ENCODE measurements at regions not wholly inside any gene's neighbourhood (a gene's known extent, or its start where the extent isn't known, plus 50 kb on each side); places are given as distances from the start of the nearest gene placed in this dataset.

DNA sequence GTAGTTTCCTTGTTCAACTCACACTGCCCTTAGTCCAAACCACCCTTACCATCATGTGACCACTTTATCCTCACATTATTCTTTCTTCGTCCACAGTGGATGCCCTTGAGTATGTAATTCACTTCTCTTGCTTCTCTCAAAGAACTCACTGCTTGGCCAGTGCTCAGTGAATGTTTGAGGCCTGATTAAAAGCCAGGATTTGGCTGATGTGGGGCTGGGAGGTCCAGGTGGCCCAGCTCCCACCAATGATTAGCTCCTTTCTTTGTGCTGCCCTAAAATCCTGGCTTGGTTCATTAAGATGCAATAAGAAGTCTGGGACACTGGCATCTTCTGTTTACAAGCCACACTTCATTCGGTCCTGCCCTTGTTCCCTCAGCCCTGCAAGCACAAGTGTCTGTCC lies 97.8 kb upstream of the CELF4 start:
- H3K27ac ChIP-seq (ENCODE audit: low read depth in 1 of 2, low read length in 1 of 2): no peak overlapping the region
- 88% methylated on average over 2 of the region's 2 CpGs for WGBS
- no peaks in the 10 kb centered on the region for H3K4me1 ChIP-seq (ENCODE audit: control insufficient read depth in 2 of 2, insufficient read depth in 2 of 2, low read length in 2 of 2)
- no peaks in the 10 kb centered on the region for H3K27me3 ChIP-seq (ENCODE audit: control insufficient read depth in 2 of 2, insufficient read depth in 1 of 2, low read length in 1 of 2)
- H3K4me3 ChIP-seq (ENCODE audit: low read length in 2 of 2): no peak overlapping the region
- H3K36me3 ChIP-seq (ENCODE audit: control insufficient read depth in 2 of 2, insufficient read depth in 2 of 2, low read length in 1 of 2): no peaks in the 10 kb centered on the region
- no peak for DNase-seq (ENCODE audit: low read depth in 6 of 9, low spot score in 9 of 9)
- no peaks in the 10 kb centered on the region for H3K9me3 ChIP-seq (ENCODE audit: control insufficient read depth in 2 of 2, insufficient read depth in 1 of 2, low read length in 1 of 2)

DNA sequence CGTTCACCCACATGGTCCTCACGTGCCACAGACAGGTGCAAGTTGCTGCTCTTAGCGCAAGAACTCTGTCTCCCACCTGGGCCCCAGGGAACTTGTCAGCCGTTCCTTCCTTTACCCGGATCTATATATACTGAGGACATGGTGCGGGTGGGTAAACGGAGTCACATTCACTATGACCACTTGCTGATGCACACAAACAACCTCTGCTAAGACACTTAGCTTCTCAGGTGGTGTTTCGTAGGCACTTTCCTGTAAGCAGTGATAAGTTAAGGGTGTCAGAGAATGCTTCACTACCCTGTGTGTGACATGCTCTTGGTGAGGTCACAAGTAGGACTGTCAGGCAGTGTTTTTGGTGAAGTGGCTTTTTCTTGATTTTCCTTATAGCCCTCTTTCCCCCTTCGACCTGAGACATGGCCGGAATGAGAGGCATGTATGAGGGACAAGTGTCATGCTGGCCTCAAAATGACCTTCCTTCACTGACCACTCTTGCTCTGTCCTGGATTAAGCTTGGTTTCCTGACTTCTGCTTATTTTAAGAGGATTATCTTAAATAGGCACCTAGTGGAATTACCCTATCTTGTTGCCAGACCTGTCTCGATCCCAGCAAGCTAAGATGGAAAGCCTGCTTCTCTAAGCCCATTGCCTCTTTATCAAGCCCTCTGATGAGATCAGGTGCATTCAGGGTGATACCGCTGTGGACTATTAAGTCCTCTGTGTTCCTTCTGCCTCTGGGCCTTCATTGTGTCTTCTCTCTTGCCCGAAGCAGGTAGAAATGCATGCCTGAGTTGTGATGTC lies 97.1 kb upstream of the CELF4 start:
- Histone ChIP-seq H3K9me3 (ENCODE audit: control insufficient read depth in 2 of 2, insufficient read depth in 1 of 2, low read length in 1 of 2) (no peaks in the 10 kb centered on the region), H3K4me3 (ENCODE audit: low read length in 2 of 2) (no peak overlapping the region), H3K4me1 (ENCODE audit: control insufficient read depth in 2 of 2, insufficient read depth in 2 of 2, low read length in 2 of 2) (no peaks in the 10 kb centered on the region), H3K27ac (ENCODE audit: low read depth in 1 of 2, low read length in 1 of 2) (no peak overlapping the region), H3K36me3 (ENCODE audit: control insufficient read depth in 2 of 2, insufficient read depth in 2 of 2, low read length in 1 of 2) (no peaks in the 10 kb centered on the region), H3K27me3 (ENCODE audit: control insufficient read depth in 2 of 2, insufficient read depth in 1 of 2, low read length in 1 of 2) (no peaks in the 10 kb centered on the region)
- DNase-seq (ENCODE audit: low read depth in 6 of 9, low spot score in 9 of 9): no peak
- WGBS: 95% methylated on average over 13 of the region's 13 CpGs

DNA sequence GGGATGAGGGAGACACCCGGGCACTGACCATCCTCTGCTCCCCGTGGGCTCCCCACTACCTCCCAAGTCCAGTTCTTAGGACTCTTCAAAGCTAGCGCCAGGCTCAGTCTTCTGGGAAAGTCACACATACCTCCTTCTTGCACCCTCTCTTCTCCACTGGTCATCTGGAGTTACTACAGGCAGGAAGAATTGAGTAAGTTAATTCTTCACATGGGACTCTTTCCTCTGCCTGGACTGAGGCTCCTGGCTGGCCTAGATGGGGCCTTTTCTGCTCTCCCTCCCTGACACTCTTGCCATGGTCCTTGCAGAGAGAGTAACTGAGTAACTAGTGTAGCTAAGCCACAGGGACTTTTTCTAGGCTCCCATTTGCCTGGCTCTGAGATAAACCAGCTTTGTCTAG lies 96.5 kb upstream of the CELF4 start:
- Histone ChIP-seq H3K27ac (ENCODE audit: low read depth in 1 of 2, low read length in 1 of 2) (no peak overlapping the region), H3K4me1 (ENCODE audit: control insufficient read depth in 2 of 2, insufficient read depth in 2 of 2, low read length in 2 of 2) (no peaks in the 10 kb centered on the region), H3K27me3 (ENCODE audit: control insufficient read depth in 2 of 2, insufficient read depth in 1 of 2, low read length in 1 of 2) (no peaks in the 10 kb centered on the region), H3K9me3 (ENCODE audit: control insufficient read depth in 2 of 2, insufficient read depth in 1 of 2, low read length in 1 of 2) (no peaks in the 10 kb centered on the region), H3K36me3 (ENCODE audit: control insufficient read depth in 2 of 2, insufficient read depth in 2 of 2, low read length in 1 of 2) (no peaks in the 10 kb centered on the region), H3K4me3 (ENCODE audit: low read length in 2 of 2) (no peak overlapping the region)
- WGBS: 88% methylated on average over 3 of the region's 3 CpGs
- DNase-seq (ENCODE audit: low read depth in 6 of 9, low spot score in 9 of 9): no peak

GRCh38 chr18:37661478-37661877 lies 95.9 kb upstream of the CELF4 start:
- no peaks in the 10 kb centered on the region for H3K4me1 ChIP-seq (ENCODE audit: control insufficient read depth in 2 of 2, insufficient read depth in 2 of 2, low read length in 2 of 2)
- no peak overlapping the region for H3K27ac ChIP-seq (ENCODE audit: low read depth in 1 of 2, low read length in 1 of 2)
- H3K27me3 ChIP-seq (ENCODE audit: control insufficient read depth in 2 of 2, insufficient read depth in 1 of 2, low read length in 1 of 2): no peaks in the 10 kb centered on the region
- no peaks in the 10 kb centered on the region for H3K9me3 ChIP-seq (ENCODE audit: control insufficient read depth in 2 of 2, insufficient read depth in 1 of 2, low read length in 1 of 2)
- no peak overlapping the region for H3K4me3 ChIP-seq (ENCODE audit: low read length in 2 of 2)
- no peaks in the 10 kb centered on the region for H3K36me3 ChIP-seq (ENCODE audit: control insufficient read depth in 2 of 2, insufficient read depth in 2 of 2, low read length in 1 of 2)
- DNase-seq (ENCODE audit: low read depth in 6 of 9, low spot score in 9 of 9): no peak
- WGBS: 95% methylated on average over 4 of the region's 4 CpGs

DNA sequence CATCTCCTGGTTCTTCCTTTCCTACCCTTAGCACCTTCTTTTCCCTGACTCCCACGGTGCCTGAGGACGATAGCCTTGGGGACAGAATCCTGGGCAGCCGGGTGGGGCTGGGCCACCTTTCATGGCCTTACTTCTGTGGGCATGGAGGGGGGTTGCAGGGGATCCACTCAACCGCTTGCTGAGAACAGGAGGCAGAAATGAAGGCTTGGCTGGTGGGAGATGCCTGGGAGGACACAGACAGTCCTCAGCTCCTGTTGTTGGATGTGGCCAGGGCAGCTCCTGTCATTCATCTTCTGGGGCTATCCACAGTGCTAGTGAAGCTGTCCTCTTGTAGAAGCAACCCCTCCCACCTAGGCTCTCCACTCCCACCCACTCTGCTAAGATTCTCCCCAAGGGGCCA lies 95.5 kb upstream of the CELF4 start:
- WGBS: 95% methylated on average over 4 of the region's 4 CpGs
- Histone ChIP-seq H3K4me1 (ENCODE audit: control insufficient read depth in 2 of 2, insufficient read depth in 2 of 2, low read length in 2 of 2) (no peaks in the 10 kb centered on the region), H3K27me3 (ENCODE audit: control insufficient read depth in 2 of 2, insufficient read depth in 1 of 2, low read length in 1 of 2) (no peaks in the 10 kb centered on the region), H3K36me3 (ENCODE audit: control insufficient read depth in 2 of 2, insufficient read depth in 2 of 2, low read length in 1 of 2) (no peaks in the 10 kb centered on the region), H3K9me3 (ENCODE audit: control insufficient read depth in 2 of 2, insufficient read depth in 1 of 2, low read length in 1 of 2) (no peaks in the 10 kb centered on the region), H3K27ac (ENCODE audit: low read depth in 1 of 2, low read length in 1 of 2) (no peak overlapping the region), H3K4me3 (ENCODE audit: low read length in 2 of 2) (no peak overlapping the region)
- no peak for DNase-seq (ENCODE audit: low read depth in 6 of 9, low spot score in 9 of 9)

DNA sequence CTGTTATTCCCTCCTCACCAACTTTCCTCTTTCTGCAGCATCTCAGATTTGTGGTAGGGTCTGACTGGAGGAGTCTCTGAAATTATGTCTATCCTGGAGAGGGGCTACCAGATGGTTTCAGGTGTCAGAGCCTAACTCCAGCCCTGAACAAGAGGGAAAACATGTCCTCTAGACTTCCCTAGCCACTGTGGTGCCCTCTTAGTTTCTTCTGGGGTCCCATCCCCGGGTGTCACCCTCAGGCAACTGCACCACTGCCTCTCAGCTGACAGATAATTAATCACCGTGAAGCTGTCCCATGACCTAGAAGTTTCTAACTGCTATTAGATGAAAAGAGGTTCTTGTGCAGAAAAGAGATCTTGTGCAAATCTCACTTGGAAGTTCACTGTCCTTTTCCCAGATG lies 95.1 kb upstream of the CELF4 start:
- Histone ChIP-seq H3K4me1 (ENCODE audit: control insufficient read depth in 2 of 2, insufficient read depth in 2 of 2, low read length in 2 of 2) (no peaks in the 10 kb centered on the region), H3K9me3 (ENCODE audit: control insufficient read depth in 2 of 2, insufficient read depth in 1 of 2, low read length in 1 of 2) (no peaks in the 10 kb centered on the region), H3K4me3 (ENCODE audit: low read length in 2 of 2) (no peak overlapping the region), H3K27me3 (ENCODE audit: control insufficient read depth in 2 of 2, insufficient read depth in 1 of 2, low read length in 1 of 2) (no peaks in the 10 kb centered on the region), H3K36me3 (ENCODE audit: control insufficient read depth in 2 of 2, insufficient read depth in 2 of 2, low read length in 1 of 2) (no peaks in the 10 kb centered on the region), H3K27ac (ENCODE audit: low read depth in 1 of 2, low read length in 1 of 2) (no peak overlapping the region)
- no peak for DNase-seq (ENCODE audit: low read depth in 6 of 9, low spot score in 9 of 9)
- 83% methylated on average over 2 of the region's 2 CpGs for WGBS

DNA sequence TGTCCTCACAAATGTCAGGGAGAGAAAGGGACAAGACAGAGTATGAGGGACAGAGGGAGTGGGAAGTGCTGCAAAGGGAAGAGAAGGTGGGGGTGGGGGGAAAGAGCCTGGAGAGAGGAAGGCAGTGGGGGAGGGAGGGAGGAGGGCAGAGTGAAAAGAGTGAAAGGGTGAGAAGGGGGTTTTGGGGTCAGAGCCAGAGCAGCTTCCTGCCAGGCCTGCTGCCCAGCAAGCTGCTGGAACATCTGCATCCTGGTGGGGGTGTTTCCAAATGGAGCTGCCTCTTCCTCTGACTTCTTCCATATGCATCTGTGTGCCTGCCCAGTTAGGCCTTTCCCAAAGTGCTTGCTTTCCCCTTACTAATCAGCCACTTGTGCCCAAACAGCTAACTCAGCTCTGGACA lies 94.3 kb upstream of the CELF4 start:
- H3K27me3 ChIP-seq (ENCODE audit: control insufficient read depth in 2 of 2, insufficient read depth in 1 of 2, low read length in 1 of 2): no peaks in the 10 kb centered on the region
- H3K4me1 ChIP-seq (ENCODE audit: control insufficient read depth in 2 of 2, insufficient read depth in 2 of 2, low read length in 2 of 2): no peaks in the 10 kb centered on the region
- no peak for DNase-seq (ENCODE audit: low read depth in 6 of 9, low spot score in 9 of 9)
- H3K36me3 ChIP-seq (ENCODE audit: control insufficient read depth in 2 of 2, insufficient read depth in 2 of 2, low read length in 1 of 2): no peaks in the 10 kb centered on the region
- no peak overlapping the region for H3K27ac ChIP-seq (ENCODE audit: low read depth in 1 of 2, low read length in 1 of 2)
- no peak overlapping the region for H3K4me3 ChIP-seq (ENCODE audit: low read length in 2 of 2)
- no peaks in the 10 kb centered on the region for H3K9me3 ChIP-seq (ENCODE audit: control insufficient read depth in 2 of 2, insufficient read depth in 1 of 2, low read length in 1 of 2)

GRCh38 chr18:37658894-37659293 lies 93.3 kb upstream of the CELF4 start:
- no peaks in the 10 kb centered on the region for H3K27me3 ChIP-seq (ENCODE audit: control insufficient read depth in 2 of 2, insufficient read depth in 1 of 2, low read length in 1 of 2)
- H3K4me1 ChIP-seq (ENCODE audit: control insufficient read depth in 2 of 2, insufficient read depth in 2 of 2, low read length in 2 of 2): no peaks in the 10 kb centered on the region
- no peak overlapping the region for H3K27ac ChIP-seq (ENCODE audit: low read depth in 1 of 2, low read length in 1 of 2)
- WGBS: 88% methylated on average over 1 of the region's 1 CpG
- no peak for DNase-seq (ENCODE audit: low read depth in 6 of 9, low spot score in 9 of 9)
- H3K4me3 ChIP-seq (ENCODE audit: low read length in 2 of 2): no peak overlapping the region
- H3K36me3 ChIP-seq (ENCODE audit: control insufficient read depth in 2 of 2, insufficient read depth in 2 of 2, low read length in 1 of 2): no peaks in the 10 kb centered on the region
- H3K9me3 ChIP-seq (ENCODE audit: control insufficient read depth in 2 of 2, insufficient read depth in 1 of 2, low read length in 1 of 2): no peaks in the 10 kb centered on the region

DNA sequence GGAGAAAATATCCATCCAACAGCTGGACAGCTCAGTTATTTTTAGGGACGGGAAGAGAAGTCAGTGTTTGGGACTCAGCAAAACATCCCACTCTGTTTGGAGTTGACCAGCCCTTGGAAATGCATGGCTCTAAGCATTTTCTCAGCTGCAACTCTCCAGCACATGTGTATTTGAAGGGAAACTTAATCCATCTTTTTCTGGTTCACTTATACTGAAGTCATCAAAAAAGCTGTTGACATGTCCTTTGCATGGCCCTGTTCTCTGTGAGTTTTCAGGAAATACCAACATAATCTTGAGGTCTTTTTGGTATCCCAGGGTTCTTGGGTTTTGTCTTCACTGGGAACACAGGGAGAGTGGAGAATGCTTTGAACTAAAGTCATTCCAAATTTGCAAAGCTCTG lies 91.9 kb upstream of the CELF4 start:
- no peaks in the 10 kb centered on the region for H3K36me3 ChIP-seq (ENCODE audit: control insufficient read depth in 2 of 2, insufficient read depth in 2 of 2, low read length in 1 of 2)
- WGBS: 89% methylated on average over 1 of the region's 1 CpG
- no peak for DNase-seq (ENCODE audit: low read depth in 6 of 9, low spot score in 9 of 9)
- H3K27me3 ChIP-seq (ENCODE audit: control insufficient read depth in 2 of 2, insufficient read depth in 1 of 2, low read length in 1 of 2): no peaks in the 10 kb centered on the region
- no peaks in the 10 kb centered on the region for H3K4me1 ChIP-seq (ENCODE audit: control insufficient read depth in 2 of 2, insufficient read depth in 2 of 2, low read length in 2 of 2)
- no peaks in the 10 kb centered on the region for H3K9me3 ChIP-seq (ENCODE audit: control insufficient read depth in 2 of 2, insufficient read depth in 1 of 2, low read length in 1 of 2)
- no peak overlapping the region for H3K27ac ChIP-seq (ENCODE audit: low read depth in 1 of 2, low read length in 1 of 2)
- no peak overlapping the region for H3K4me3 ChIP-seq (ENCODE audit: low read length in 2 of 2)

All from thymus (tissue), 11 donors.